Parathyroid adenoma (tissue), 2 donors: ENCODE measurements at regions not wholly inside any gene's neighbourhood (a gene's known extent, or its start where the extent isn't known, plus 50 kb on each side); places are given as distances from the start of the nearest gene placed in this dataset.

Experiments
- H2AFZ ChIP-seq: fragments of 300-600 bp; sonication (generic); one replicate; pipeline ENCODE4 v1.7.0; 2017; ENCODE audit warnings: antibody characterized with exemption, mild to moderate bottlenecking
- H3K27ac ChIP-seq: fragments of 300-600 bp; sonication (generic); one replicate; pipeline ENCODE4 v1.7.0; 2017
- H3K27me3 ChIP-seq: fragments of 300-600 bp; sonication (generic); one replicate; pipeline ENCODE4 v1.7.0; 2017; ENCODE audit warnings: low read length; ENCODE audit not compliant: control insufficient read depth, insufficient read depth
- H3K36me3 ChIP-seq: fragments of 300-600 bp; sonication (generic); one replicate; pipeline ENCODE4 v1.7.0; 2017; ENCODE audit warnings: low read length; ENCODE audit not compliant: control insufficient read depth, insufficient read depth
- H3K4me1 ChIP-seq: fragments of 300-600 bp; sonication (generic); one replicate; pipeline ENCODE4 v1.7.0; 2017; ENCODE audit warnings: control low read depth
- H3K4me2 ChIP-seq: fragments of 300-600 bp; sonication (generic); one replicate; pipeline ENCODE4 v1.7.0; 2017; ENCODE audit warnings: low read length
- H3K4me3 ChIP-seq: fragments of 300-600 bp; sonication (generic); one replicate; pipeline ENCODE4 v1.7.0; 2017; ENCODE audit warnings: low read depth, low read length
- H3K79me2 ChIP-seq: fragments of 300-600 bp; sonication (generic); one replicate; pipeline ENCODE4 v1.7.0; 2017; ENCODE audit warnings: control low read depth
- H3K9ac ChIP-seq: fragments of 300-600 bp; sonication (generic); one replicate; pipeline ENCODE4 v1.7.0; 2017; ENCODE audit warnings: mild to moderate bottlenecking
- H3K9me3 ChIP-seq: fragments of 300-600 bp; sonication (generic); one replicate; pipeline ENCODE4 v1.7.0; 2017; ENCODE audit warnings: low read length; ENCODE audit not compliant: control insufficient read depth
- TF ChIP-seq, protein P1 (sequence below): fragments of 300-600 bp; sonication (generic); IDR thresholded peaks from one replicate; pipeline ENCODE4 v1.7.0; 2017; ENCODE audit warnings: antibody characterized with exemption, mild to moderate bottlenecking
- donor health status: primary hyperparathyroidism.

DNA sequence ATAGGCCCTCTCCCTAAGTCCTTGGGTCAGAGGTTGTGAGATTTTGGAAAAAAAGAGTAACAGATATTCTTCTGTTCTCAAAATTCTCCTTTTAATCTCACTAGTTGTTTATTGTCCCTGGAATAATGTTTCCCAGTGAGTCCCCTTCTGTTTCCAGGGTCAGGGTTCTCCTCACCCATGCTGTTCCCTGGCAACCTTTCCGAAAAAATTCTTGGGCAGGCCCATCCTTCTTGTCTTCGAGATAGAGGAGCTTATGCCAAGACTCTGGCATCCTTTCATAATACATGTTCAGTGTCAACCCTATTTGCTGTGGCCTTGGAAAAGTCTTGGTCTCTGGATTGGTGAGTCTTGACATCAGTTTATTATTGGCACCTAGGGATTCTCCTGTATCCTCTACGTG, 212.4 kb upstream of the FAR2 start:
- H3K27ac ChIP-seq, result no peak overlapping the region
- TF ChIP-seq, protein P1, sequence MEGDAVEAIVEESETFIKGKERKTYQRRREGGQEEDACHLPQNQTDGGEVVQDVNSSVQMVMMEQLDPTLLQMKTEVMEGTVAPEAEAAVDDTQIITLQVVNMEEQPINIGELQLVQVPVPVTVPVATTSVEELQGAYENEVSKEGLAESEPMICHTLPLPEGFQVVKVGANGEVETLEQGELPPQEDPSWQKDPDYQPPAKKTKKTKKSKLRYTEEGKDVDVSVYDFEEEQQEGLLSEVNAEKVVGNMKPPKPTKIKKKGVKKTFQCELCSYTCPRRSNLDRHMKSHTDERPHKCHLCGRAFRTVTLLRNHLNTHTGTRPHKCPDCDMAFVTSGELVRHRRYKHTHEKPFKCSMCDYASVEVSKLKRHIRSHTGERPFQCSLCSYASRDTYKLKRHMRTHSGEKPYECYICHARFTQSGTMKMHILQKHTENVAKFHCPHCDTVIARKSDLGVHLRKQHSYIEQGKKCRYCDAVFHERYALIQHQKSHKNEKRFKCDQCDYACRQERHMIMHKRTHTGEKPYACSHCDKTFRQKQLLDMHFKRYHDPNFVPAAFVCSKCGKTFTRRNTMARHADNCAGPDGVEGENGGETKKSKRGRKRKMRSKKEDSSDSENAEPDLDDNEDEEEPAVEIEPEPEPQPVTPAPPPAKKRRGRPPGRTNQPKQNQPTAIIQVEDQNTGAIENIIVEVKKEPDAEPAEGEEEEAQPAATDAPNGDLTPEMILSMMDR, result no peak
- no peaks in the 10 kb centered on the region for H3K9me3 ChIP-seq
- no peak overlapping the region for H3K9ac ChIP-seq
- H3K79me2 ChIP-seq, result no peaks in the 10 kb centered on the region
- H3K4me1 ChIP-seq, result no peaks in the 10 kb centered on the region
- H3K4me2 ChIP-seq, result no peak overlapping the region
- H3K27me3 ChIP-seq, result no peaks in the 10 kb centered on the region
- H2AFZ ChIP-seq, result no peak overlapping the region
- H3K4me3 ChIP-seq, result no peak overlapping the region
- H3K36me3 ChIP-seq, result no peaks in the 10 kb centered on the region

DNA sequence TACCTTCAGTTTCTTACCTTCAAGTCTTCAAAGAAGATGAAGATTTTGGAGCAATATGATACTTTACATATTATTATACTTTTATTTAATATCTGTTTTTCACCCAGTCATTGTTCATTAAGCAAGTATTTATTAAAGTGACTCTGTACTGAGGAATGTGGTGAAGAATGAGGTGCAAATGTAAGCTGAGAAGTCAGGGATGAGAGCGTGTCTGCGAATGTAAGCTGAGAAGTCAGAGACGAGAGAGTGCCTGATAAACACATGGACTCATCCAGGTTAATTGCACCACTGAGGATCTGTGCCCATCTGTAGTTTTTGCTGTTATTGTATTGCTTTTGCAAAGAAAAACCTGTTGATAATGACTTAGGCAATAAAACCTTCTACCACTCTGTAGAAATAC, 211.9 kb upstream of the FAR2 start:
- TF ChIP-seq, protein P1, result no peak
- Histone ChIP-seq H3K36me3 (no peaks in the 10 kb centered on the region), H3K4me3 (no peak overlapping the region), H3K27ac (no peak overlapping the region), H3K4me1 (no peaks in the 10 kb centered on the region), H3K79me2 (no peaks in the 10 kb centered on the region), H2AFZ (no peak overlapping the region), H3K9ac (no peak overlapping the region), H3K9me3 (no peaks in the 10 kb centered on the region), H3K4me2 (no peak overlapping the region), H3K27me3 (no peaks in the 10 kb centered on the region)

DNA sequence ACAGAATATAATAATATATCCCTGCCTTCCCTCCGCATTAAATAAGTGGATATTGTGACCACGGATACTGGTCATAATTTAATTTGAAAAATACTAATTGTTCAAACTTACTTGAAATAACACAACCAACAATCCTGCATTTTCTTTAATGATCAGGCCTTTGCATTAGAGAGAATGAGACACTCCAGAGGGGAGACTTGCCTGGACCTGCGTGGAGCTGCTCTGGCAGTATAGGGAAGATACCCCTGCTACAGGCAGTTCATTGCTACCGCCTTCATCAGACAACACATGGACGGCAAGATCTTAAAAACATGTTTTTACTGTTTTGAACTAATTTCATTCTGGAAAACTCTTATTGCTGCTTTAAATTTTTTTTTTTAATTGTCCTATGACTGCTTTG, 211.0 kb upstream of the FAR2 start:
- Histone ChIP-seq H3K79me2 (no peaks in the 10 kb centered on the region), H3K27me3 (no peaks in the 10 kb centered on the region), H3K27ac (no peak overlapping the region), H2AFZ (no peak overlapping the region), H3K9me3 (no peaks in the 10 kb centered on the region), H3K9ac (no peak overlapping the region), H3K36me3 (no peaks in the 10 kb centered on the region), H3K4me2 (no peak overlapping the region), H3K4me3 (no peak overlapping the region), H3K4me1 (no peaks in the 10 kb centered on the region)
- TF ChIP-seq, protein P1, result no peak

DNA sequence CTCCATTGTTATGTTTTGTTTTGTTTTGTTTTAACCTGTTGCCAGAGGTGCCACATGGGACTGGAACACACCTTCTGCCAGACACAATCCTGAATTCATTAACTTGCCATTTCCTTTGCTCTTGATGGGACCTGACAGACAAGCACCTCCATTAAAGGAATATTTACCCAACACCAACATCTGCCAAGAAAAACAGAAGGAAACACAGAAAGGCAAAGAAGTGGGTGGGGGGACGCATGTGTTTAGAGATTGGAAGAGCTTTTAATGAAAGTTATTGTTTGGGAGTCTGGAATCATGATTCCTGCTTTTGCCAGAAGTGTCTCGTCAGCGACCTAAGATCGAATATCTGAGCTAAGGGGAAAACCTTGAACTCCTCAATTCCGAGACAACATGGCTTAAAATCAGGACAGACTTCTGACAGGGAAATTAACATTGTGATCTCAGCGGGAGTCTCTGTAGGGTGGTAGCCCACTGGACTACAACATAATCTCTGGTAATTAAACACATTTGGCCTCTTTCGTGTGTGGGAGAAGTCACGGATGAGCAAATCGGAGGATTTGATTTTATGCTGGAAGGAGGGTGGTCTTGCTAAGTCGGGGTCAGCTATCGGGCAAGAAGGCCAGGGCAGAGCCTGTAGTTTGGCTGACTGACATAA, 210.4 kb upstream of the FAR2 start:
- TF ChIP-seq, protein P1, result no peak
- H3K4me2 ChIP-seq, result no peak overlapping the region
- H3K4me1 ChIP-seq, result no peaks in the 10 kb centered on the region
- no peaks in the 10 kb centered on the region for H3K36me3 ChIP-seq
- no peak overlapping the region for H3K27ac ChIP-seq
- no peak overlapping the region for H2AFZ ChIP-seq
- no peak overlapping the region for H3K4me3 ChIP-seq
- no peak overlapping the region for H3K9ac ChIP-seq
- H3K9me3 ChIP-seq, result no peaks in the 10 kb centered on the region
- no peaks in the 10 kb centered on the region for H3K79me2 ChIP-seq
- H3K27me3 ChIP-seq, result no peaks in the 10 kb centered on the region

DNA sequence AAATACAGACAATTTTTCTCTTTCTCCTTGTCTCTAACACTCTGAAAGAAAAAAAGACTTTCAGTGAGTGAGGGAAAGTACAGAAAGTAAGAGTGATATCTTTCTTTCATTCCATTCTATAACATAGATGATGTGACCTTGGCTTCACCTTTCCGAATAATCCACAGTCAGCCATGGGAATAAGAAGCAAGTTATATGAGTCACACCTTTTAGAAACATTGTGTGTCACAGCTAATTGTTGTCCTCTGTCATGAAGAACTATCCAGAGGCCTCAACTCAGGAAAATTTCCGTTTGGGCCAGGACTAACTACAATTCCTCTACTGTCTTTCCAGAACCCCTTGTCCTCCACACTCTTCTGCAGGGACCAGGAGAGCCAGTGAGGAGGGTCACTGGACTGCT, 209.7 kb upstream of the FAR2 start:
- Histone ChIP-seq H3K79me2 (no peaks in the 10 kb centered on the region), H3K36me3 (no peaks in the 10 kb centered on the region), H3K4me1 (no peaks in the 10 kb centered on the region), H3K27ac (no peak overlapping the region), H3K9me3 (no peaks in the 10 kb centered on the region), H3K4me2 (no peak overlapping the region), H3K4me3 (no peak overlapping the region), H2AFZ (no peak overlapping the region), H3K27me3 (no peaks in the 10 kb centered on the region), H3K9ac (no peak overlapping the region)
- TF ChIP-seq, protein P1, result no peak
